ENCODE measurements at regions not wholly inside any gene's neighbourhood (a gene's known extent, or its start where the extent isn't known, plus 50 kb on each side); places are given as distances from the start of the nearest gene placed in this dataset.

- Histone ChIP-seq H3K27ac (ENCODE audit: insufficient read depth, low read length) (no peak overlapping the region), H3K4me2 (ENCODE audit: low read depth, low read length) (no peak overlapping the region), H3K4me1 (ENCODE audit: control insufficient read depth, insufficient read depth, low read length) (no peaks in the 10 kb centered on the region), H3K4me3 (ENCODE audit: insufficient read depth, low read depth, low read length) (no peak overlapping the region), H3K36me3 (ENCODE audit: control insufficient read depth, insufficient read depth, low read length) (no peaks in the 10 kb centered on the region), H4K20me1 (ENCODE audit: insufficient read depth, low read length) (no peaks in the 10 kb centered on the region), H2BK5ac (ENCODE audit: low read depth, low read length, poor library complexity, severe bottlenecking) (no peak overlapping the region), H2AK9ac (replicated peaks; ENCODE audit: low read depth, low read length, poor library complexity) (no peak overlapping the region), H4K5ac (ENCODE audit: low read depth, low read length) (no peak overlapping the region), H3K9ac (ENCODE audit: low read depth, low read length) (no peak overlapping the region), H3K23ac (ENCODE audit: low read depth, low read length) (no peak overlapping the region), H3K18ac (ENCODE audit: low read depth, low read length) (no peak overlapping the region), H3K9me3 (ENCODE audit: control insufficient read depth, insufficient read depth, low read length) (no peaks in the 10 kb centered on the region), H3K9me1 (ENCODE audit: insufficient read depth, low read length) (no peaks in the 10 kb centered on the region), H2BK20ac (ENCODE audit: low read depth, low read length) (no peak overlapping the region), H2AFZ (replicated peaks; ENCODE audit: low read length, poor library complexity) (no peak overlapping the region), H3K79me1 (ENCODE audit: low read depth in 1 of 2, low read length in 2 of 2) (no peaks in the 10 kb centered on the region), H2BK120ac (ENCODE audit: low read depth, low read length) (no peak overlapping the region), H3K14ac (replicated peaks; ENCODE audit: low read depth, low read length) (no peak overlapping the region), H2AK5ac (ENCODE audit: low read depth, low read length) (no peak overlapping the region), H3K4ac (ENCODE audit: low read depth, low read length) (no peak overlapping the region), H4K91ac (ENCODE audit: insufficient read depth, low read depth, low read length) (no peak overlapping the region), H3K56ac (ENCODE audit: extremely low read depth, insufficient read depth, low read length) (no peak overlapping the region), H2BK15ac (ENCODE audit: low read depth, low read length) (no peak overlapping the region), H3K27me3 (ENCODE audit: control insufficient read depth, insufficient read depth, low read length) (no peaks in the 10 kb centered on the region), H4K8ac (ENCODE audit: low read depth in 2 of 2, low read length in 2 of 2) (no peak overlapping the region)
- ChIA-PET POLR2A (ENCODE audit: unreplicated experiment) (no interaction called here), CTCF (interaction anchor here (0.5 to 2.0 kb wide), 8 partner anchors 10 to 933 kb away, joined by 3 to 18 read pairs (median 6); no protein-coding TSS in a partner anchor)
- BruUV-seq (replicated peaks), result no TSS peak
- ATAC-seq (ENCODE audit: low read depth) (no peak), DNase-seq (no peak)
- WGBS, 2 experiments (ENCODE audit: extremely low coverage in 2 of 2, insufficient read length in 1 of 2), result no CpG with 5 or more reads among the region's 3 CpGs
- intact Hi-C loops (cut with micrococcal nuclease), result loop anchor here (1.0 to 5.0 kb wide), 3 partner anchors 256 to 512 kb away; no protein-coding TSS in a partner anchor
- dilution Hi-C loops (cut with HindIII; ENCODE audit: low sequenced_read_pairs, unreplicated experiment), result no loop called here
- in situ Hi-C loops (cut with MboI; ENCODE audit: low sequenced_read_pairs), result loop anchor here (25.0 kb wide), 3 partner anchors 247 to 622 kb away; partner anchors contain the start of gene FAM234B
- TF ChIP-seq CHD1 (IDR thresholded peaks at IDR 0.05; ENCODE audit: low read depth, low read length), result no peak
- no peak for TF ChIP-seq MAZ (IDR thresholded peaks at IDR 0.05; ENCODE audit: borderline replicate concordance, low read depth, low read length)
- TF ChIP-seq BHLHE40 (IDR thresholded peaks at IDR 0.05; ENCODE audit: low read depth, low read length), result no peak
- no peak for TF ChIP-seq SMC3 (IDR thresholded peaks at IDR 0.05; ENCODE audit: low read depth, low read length)
Measured at GRCh38 chr12:13534242-13534641, 337.7 kb downstream of the EMP1 start.

Measured in IMR-90 (cell line).